ENCODE measurements at regions not wholly inside any gene's neighbourhood (a gene's known extent, or its start where the extent isn't known, plus 50 kb on each side); places are given as distances from the start of the nearest gene placed in this dataset.

GRCh38 chr1:198986442-198986841, 347.6 kb downstream of the PTPRC start:
- intact Hi-C loops (cut with DNase I) = no loop called here
- DNase-seq = no peak
- H3K4me1 ChIP-seq = no peaks in the 10 kb centered on the region
- H3K27me3 ChIP-seq = no peaks in the 10 kb centered on the region
- H3K9me3 ChIP-seq = no peaks in the 10 kb centered on the region
- no peak overlapping the region for H3K4me3 ChIP-seq
- TF ChIP-seq POLR2A (IDR thresholded peaks at IDR 0.05) (no peak), CTCF (IDR thresholded peaks at IDR 0.05) (no peak)
- WGBS, 2 donors = 22 to 45% methylated on average over 1 of the region's 1 CpG
- no peaks in the 10 kb centered on the region for H3K36me3 ChIP-seq
- H3K27ac ChIP-seq = no peak overlapping the region

GRCh38 chr1:199002661-199003060, 363.8 kb downstream of the PTPRC start:
- no peak for TF ChIP-seq CTCF (IDR thresholded peaks at IDR 0.05)
- no peak for TF ChIP-seq POLR2A (IDR thresholded peaks at IDR 0.05)
- intact Hi-C loops (cut with DNase I) = no loop called here
- Histone ChIP-seq H3K4me1 (no peaks in the 10 kb centered on the region), H3K27ac (no peak overlapping the region), H3K9me3 (no peaks in the 10 kb centered on the region), H3K4me3 (no peak overlapping the region), H3K36me3 (no peaks in the 10 kb centered on the region), H3K27me3 (no peaks in the 10 kb centered on the region)
- DNase-seq = no peak

GRCh38 chr1:199007423-199007822, 368.6 kb downstream of the PTPRC start:
- no peaks in the 10 kb centered on the region for H3K27me3 ChIP-seq
- H3K36me3 ChIP-seq = no peaks in the 10 kb centered on the region
- no peak for DNase-seq
- WGBS, 2 donors = 45 to 57% methylated on average over 2 of the region's 2 CpGs
- no peaks in the 10 kb centered on the region for H3K9me3 ChIP-seq
- no peak overlapping the region for H3K4me3 ChIP-seq
- TF ChIP-seq CTCF (IDR thresholded peaks at IDR 0.05) = no peak
- TF ChIP-seq POLR2A (IDR thresholded peaks at IDR 0.05) = no peak
- intact Hi-C loops (cut with DNase I) = no loop called here
- H3K4me1 ChIP-seq = no peaks in the 10 kb centered on the region
- no peak overlapping the region for H3K27ac ChIP-seq

GRCh38 chr1:199009447-199009846, 370.6 kb downstream of the PTPRC start:
- TF ChIP-seq CTCF (IDR thresholded peaks at IDR 0.05) = no peak
- no peak for TF ChIP-seq POLR2A (IDR thresholded peaks at IDR 0.05)
- WGBS, 2 donors = 32 to 34% methylated on average over 5 of the region's 5 CpGs
- Histone ChIP-seq H3K4me3 (no peak overlapping the region), H3K4me1 (no peaks in the 10 kb centered on the region), H3K9me3 (no peaks in the 10 kb centered on the region), H3K36me3 (no peaks in the 10 kb centered on the region), H3K27ac (no peak overlapping the region), H3K27me3 (no peaks in the 10 kb centered on the region)
- intact Hi-C loops (cut with DNase I) = no loop called here
- no peak for DNase-seq

- no peaks in the 10 kb centered on the region for H3K36me3 ChIP-seq
- TF ChIP-seq POLR2A (IDR thresholded peaks at IDR 0.05) = no peak
- no peak for TF ChIP-seq CTCF (IDR thresholded peaks at IDR 0.05)
- DNase-seq = no peak
- intact Hi-C loops (cut with DNase I) = no loop called here
- H3K27ac ChIP-seq = no peak overlapping the region
- H3K4me3 ChIP-seq = no peak overlapping the region
- WGBS, 2 donors = 68 to 69% methylated on average over 4 of the region's 4 CpGs
- H3K27me3 ChIP-seq = no peaks in the 10 kb centered on the region
- H3K4me1 ChIP-seq = no peaks in the 10 kb centered on the region
- H3K9me3 ChIP-seq = no peaks in the 10 kb centered on the region
Observed at GRCh38 chr1:199010492-199010891, 371.7 kb downstream of the PTPRC start.
